ENCODE measurements at regions not wholly inside any gene's neighbourhood (a gene's known extent, or its start where the extent isn't known, plus 50 kb on each side); places are given as distances from the start of the nearest gene placed in this dataset.

DNA sequence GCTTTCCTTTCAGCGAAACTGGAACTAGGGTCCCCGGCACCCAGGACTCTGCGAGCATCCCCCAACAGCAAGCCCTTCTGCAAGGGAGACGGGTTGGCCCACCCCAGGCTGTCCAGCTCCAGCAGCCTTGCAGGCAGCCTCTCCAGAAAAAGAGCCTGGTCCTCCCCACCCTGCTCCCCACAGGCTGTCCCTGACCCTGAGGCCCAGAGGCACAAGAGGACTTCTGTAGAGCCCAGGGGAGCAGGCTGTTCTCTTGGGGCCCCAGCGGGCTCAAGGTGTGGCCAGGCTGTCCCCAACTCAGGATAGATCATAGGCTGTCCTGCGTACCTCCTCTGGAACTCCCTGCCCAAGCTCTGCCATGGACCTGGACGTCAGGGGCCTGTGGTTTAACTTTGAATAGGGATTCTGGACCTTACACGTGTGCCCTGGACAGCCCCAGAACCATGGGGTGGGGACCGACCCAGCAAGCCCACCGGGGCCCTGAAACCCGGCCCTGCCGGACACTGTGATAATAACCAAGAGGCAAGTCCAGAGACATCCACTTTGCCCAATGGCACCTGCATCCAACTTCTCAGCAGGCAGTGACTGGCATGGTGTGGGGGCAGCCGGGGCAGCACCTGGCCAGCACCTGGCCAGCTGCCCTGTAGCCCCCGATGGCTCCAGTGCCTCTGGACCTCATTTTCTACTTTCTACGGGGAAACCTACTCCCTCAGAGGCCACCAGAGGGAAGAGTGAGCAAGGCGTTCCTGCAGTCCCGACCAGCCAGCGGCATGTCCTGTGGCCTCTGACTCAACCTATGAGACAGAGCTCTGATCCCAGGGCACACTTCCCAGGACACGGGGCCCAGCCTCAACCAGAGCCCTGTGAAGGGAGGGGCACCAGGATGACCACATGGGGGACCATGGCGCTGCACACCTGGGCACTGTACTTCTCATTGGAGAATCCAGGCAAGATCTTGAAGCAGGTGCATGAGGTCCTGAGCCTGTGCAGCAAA is 50.9 kb upstream of the TPM4 start:
- Histone ChIP-seq H3K36me3 (no peaks in the 10 kb centered on the region), H3K27ac (no peak overlapping the region), H3K4me3 (no peak overlapping the region), H3K27me3 (no peaks in the 10 kb centered on the region), H3K4me1 (no peaks in the 10 kb centered on the region), H3K9me3 (no peaks in the 10 kb centered on the region)
- TF ChIP-seq POLR2A (IDR thresholded peaks at IDR 0.05): no peak
- TF ChIP-seq, protein P1, sequence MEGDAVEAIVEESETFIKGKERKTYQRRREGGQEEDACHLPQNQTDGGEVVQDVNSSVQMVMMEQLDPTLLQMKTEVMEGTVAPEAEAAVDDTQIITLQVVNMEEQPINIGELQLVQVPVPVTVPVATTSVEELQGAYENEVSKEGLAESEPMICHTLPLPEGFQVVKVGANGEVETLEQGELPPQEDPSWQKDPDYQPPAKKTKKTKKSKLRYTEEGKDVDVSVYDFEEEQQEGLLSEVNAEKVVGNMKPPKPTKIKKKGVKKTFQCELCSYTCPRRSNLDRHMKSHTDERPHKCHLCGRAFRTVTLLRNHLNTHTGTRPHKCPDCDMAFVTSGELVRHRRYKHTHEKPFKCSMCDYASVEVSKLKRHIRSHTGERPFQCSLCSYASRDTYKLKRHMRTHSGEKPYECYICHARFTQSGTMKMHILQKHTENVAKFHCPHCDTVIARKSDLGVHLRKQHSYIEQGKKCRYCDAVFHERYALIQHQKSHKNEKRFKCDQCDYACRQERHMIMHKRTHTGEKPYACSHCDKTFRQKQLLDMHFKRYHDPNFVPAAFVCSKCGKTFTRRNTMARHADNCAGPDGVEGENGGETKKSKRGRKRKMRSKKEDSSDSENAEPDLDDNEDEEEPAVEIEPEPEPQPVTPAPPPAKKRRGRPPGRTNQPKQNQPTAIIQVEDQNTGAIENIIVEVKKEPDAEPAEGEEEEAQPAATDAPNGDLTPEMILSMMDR (IDR thresholded peaks at IDR 0.05): peak in 3 of 6 experiments; percentile 35 to 62 (median 47)
- DNase-seq: peak in 2 of 3 donors; percentile 54 to 70

DNA sequence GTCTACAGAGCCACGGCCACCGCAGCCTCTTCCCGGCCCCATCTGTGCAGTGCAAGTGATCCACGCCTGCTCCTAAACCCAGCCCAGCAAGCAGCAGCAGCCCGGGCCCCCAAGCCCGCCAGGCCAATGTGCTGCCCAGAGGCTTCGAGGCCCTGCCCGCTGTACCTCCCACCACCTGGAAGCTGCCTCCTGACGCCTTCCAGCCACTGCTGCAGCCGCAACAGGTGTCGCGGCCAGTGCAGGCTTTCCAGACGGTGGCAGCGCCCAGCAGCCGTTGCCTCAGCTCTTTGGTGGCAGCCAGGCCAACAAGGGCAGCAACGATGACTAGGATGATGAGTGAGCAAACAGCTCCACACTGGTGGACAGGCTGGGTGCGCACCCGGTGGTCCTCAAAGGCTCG is 50.2 kb upstream of the TPM4 start:
- H3K4me3 ChIP-seq: no peak overlapping the region
- no peaks in the 10 kb centered on the region for H3K9me3 ChIP-seq

More for the DNA sequence above, 50.2 kb upstream of the TPM4 start:
- TF ChIP-seq, protein P1 (IDR thresholded peaks at IDR 0.05): no peak
- no peak for TF ChIP-seq POLR2A (IDR thresholded peaks at IDR 0.05)
- Histone ChIP-seq H3K27me3 (no peaks in the 10 kb centered on the region), H3K4me1 (no peaks in the 10 kb centered on the region), H3K36me3 (no peaks in the 10 kb centered on the region), H3K27ac (no peak overlapping the region)
- DNase-seq: no peak

Measured in Peyer's patch (tissue), 4 donors.